OCI-LY7 (cell line): ENCODE measurements at regions not wholly inside any gene's neighbourhood (a gene's known extent, or its start where the extent isn't known, plus 50 kb on each side); places are given as distances from the start of the nearest gene placed in this dataset.

Experiments used
- BruUV-seq: library from RNA; stranded (reverse); fragments of 400-500 nt; replicated peaks from 2 replicates; lab custom pipeline; 2021; lab: Mats Ljungman, UMichigan
- CTCF ChIA-PET: fragments of 300-600 bp; sonication (Branson Sonifier 250); formaldehyde crosslinking; loops from one replicate; lab custom pipeline; 2022; ENCODE audit warnings: antibody characterized with exemption; ENCODE audit not compliant: unreplicated experiment; lab: Charles Lee
- POLR2A ChIA-PET: fragments of 300-600 bp; sonication (Branson Sonifier 250); formaldehyde crosslinking; loops from one replicate; lab custom pipeline; 2022; ENCODE audit warnings: antibody characterized with exemption; lab: Charles Lee
- DNase-seq: peaks from one replicate; pipeline ENCODE4 v3.0.0-alpha.2; 2015; ENCODE audit warnings: low spot score
- H2AFZ ChIP-seq: fragments of 200-600 bp; sonication (generic), shearing (Covaris generic); 2 replicates; pipeline ENCODE4 v1.6.1; 2014; ENCODE audit warnings: mild to moderate bottlenecking, antibody characterized with exemption, low read length, moderate library complexity
- H3K27ac ChIP-seq: fragments of 200-600 bp; sonication (generic); 2 replicates; pipeline ENCODE4 v1.5.1; 2014; ENCODE audit warnings: mixed run types, low read depth, mild to moderate bottlenecking, moderate library complexity, low read length, inconsistent platforms; ENCODE audit not compliant: poor library complexity, severe bottlenecking
- H3K36me3 ChIP-seq: fragments of 200-600 bp; sonication (generic); 2 replicates; pipeline ENCODE4 v1.6.1; 2014; ENCODE audit warnings: mild to moderate bottlenecking, antibody characterized with exemption, low read length, moderate library complexity, mixed read lengths; ENCODE audit not compliant: insufficient read depth
- H3K4me1 ChIP-seq: fragments of 200-600 bp; sonication (generic); 2 replicates; pipeline ENCODE4 v1.5.1; 2014; ENCODE audit warnings: mild to moderate bottlenecking, low read length; ENCODE audit not compliant: insufficient read depth, poor library complexity, severe bottlenecking
- H3K4me2 ChIP-seq: fragments of 200-600 bp; sonication (generic); 2 replicates; pipeline ENCODE4 v1.6.1; 2014; ENCODE audit warnings: mild to moderate bottlenecking, low read length
- H3K4me3 ChIP-seq: fragments of 200-600 bp; sonication (generic); 2 replicates; pipeline ENCODE4 v1.5.1; 2014; ENCODE audit warnings: mild to moderate bottlenecking, low read depth, low read length; ENCODE audit not compliant: poor library complexity, severe bottlenecking
- H3K79me2 ChIP-seq: fragments of 200-600 bp; sonication (generic); 2 replicates; pipeline ENCODE4 v1.6.1; 2016; ENCODE audit warnings: low read depth, mild to moderate bottlenecking, low read length, moderate library complexity, mixed read lengths; ENCODE audit not compliant: insufficient read depth
- H3K9me2 ChIP-seq: fragments of 200-600 bp; sonication (generic); 2 replicates; pipeline ENCODE4 v1.6.1; 2016; ENCODE audit warnings: mild to moderate bottlenecking, low read length, mixed read lengths; ENCODE audit not compliant: insufficient read depth
- H3K9me3 ChIP-seq: fragments of 200-600 bp; sonication (generic); 2 replicates; pipeline ENCODE4 v1.6.1; 2014; ENCODE audit warnings: mild to moderate bottlenecking, mixed run types, low read length, mixed read lengths
- H4K20me1 ChIP-seq: fragments of 200-600 bp; sonication (generic); 2 replicates; pipeline ENCODE4 v1.6.1; 2014; ENCODE audit warnings: mild to moderate bottlenecking, antibody characterized with exemption, low read length, moderate library complexity, mixed read lengths; ENCODE audit not compliant: insufficient read depth
- CTCF ChIP-seq: fragments of 200-600 bp; sonication (generic); conservative IDR thresholded peaks from 2 replicates; pipeline ENCODE4 v1.5.1; 2014; ENCODE audit warnings: mild to moderate bottlenecking, antibody characterized with exemption, low read length, moderate library complexity, mixed read lengths
- EZH2phosphoT487 ChIP-seq: fragments of 200-600 bp; sonication (generic); IDR thresholded peaks from 2 replicates; pipeline ENCODE4 v1.6.1; 2018; ENCODE audit warnings: low read depth, borderline replicate concordance, mild to moderate bottlenecking, mixed run types, antibody characterized with exemption, low read length, moderate library complexity, mixed read lengths
- intact Hi-C: fragments of 100-400 bp; cut with micrococcal nuclease; formaldehyde crosslinking; loops from one replicate; pipeline ENCODE4 v1.10.0; 2022; ENCODE audit not compliant: unreplicated experiment

- Histone ChIP-seq H3K4me1 (no peaks in the 10 kb centered on the region), H4K20me1 (no peaks in the 10 kb centered on the region), H3K4me2 (no peak overlapping the region), H2AFZ (no peak overlapping the region), H3K9me2 (no peaks in the 10 kb centered on the region), H3K9me3 (no peaks in the 10 kb centered on the region), H3K79me2 (no peaks in the 10 kb centered on the region), H3K4me3 (no peak overlapping the region), H3K27ac (no peak overlapping the region), H3K36me3 (no peaks in the 10 kb centered on the region)
- DNase-seq: no peak
- intact Hi-C loops: no loop called here
- BruUV-seq: no TSS peak
- ChIA-PET CTCF (no interaction called here), POLR2A (no interaction called here)
- TF ChIP-seq EZH2phosphoT487 (no peak), CTCF (no peak)
Observed at GRCh38 chr1:244220410-244220809, 169.3 kb downstream of the ZBTB18 start.

GRCh38 chr1:244221991-244222390, 170.9 kb downstream of the ZBTB18 start:
- ChIA-PET POLR2A (no interaction called here), CTCF (no interaction called here)
- Histone ChIP-seq H3K9me3 (no peaks in the 10 kb centered on the region), H3K27ac (no peak overlapping the region), H3K36me3 (no peaks in the 10 kb centered on the region), H4K20me1 (no peaks in the 10 kb centered on the region), H2AFZ (no peak overlapping the region), H3K4me1 (no peaks in the 10 kb centered on the region), H3K79me2 (no peaks in the 10 kb centered on the region), H3K4me3 (no peak overlapping the region), H3K4me2 (no peak overlapping the region), H3K9me2 (no peaks in the 10 kb centered on the region)
- TF ChIP-seq EZH2phosphoT487: no peak
- no peak for TF ChIP-seq CTCF
- intact Hi-C loops: no loop called here
- BruUV-seq: no TSS peak
- DNase-seq: no peak

GRCh38 chr1:244224487-244225430, 173.7 kb downstream of the ZBTB18 start:
- no peaks in the 10 kb centered on the region for H3K9me2 ChIP-seq
- no peak overlapping the region for H3K4me2 ChIP-seq
- ChIA-PET CTCF (no interaction called here), POLR2A (no interaction called here)
- DNase-seq: no peak
- BruUV-seq: no TSS peak
- no peaks in the 10 kb centered on the region for H3K4me1 ChIP-seq
- intact Hi-C loops: no loop called here
- H3K9me3 ChIP-seq: no peaks in the 10 kb centered on the region
- TF ChIP-seq EZH2phosphoT487: no peak
- TF ChIP-seq CTCF: no peak
- no peak overlapping the region for H3K4me3 ChIP-seq
- H3K27ac ChIP-seq: no peak overlapping the region
- H3K36me3 ChIP-seq: no peaks in the 10 kb centered on the region
- H4K20me1 ChIP-seq: no peaks in the 10 kb centered on the region
- H2AFZ ChIP-seq: no peak overlapping the region
- no peaks in the 10 kb centered on the region for H3K79me2 ChIP-seq
